HG03354 (cell line): ENCODE measurements at regions not wholly inside any gene's neighbourhood (a gene's known extent, or its start where the extent isn't known, plus 50 kb on each side); places are given as distances from the start of the nearest gene placed in this dataset.
"Not testable (repeated sequence)": the region's sequence is repeated elsewhere in the genome, so short reads cannot be mapped to it uniquely, and the experiment has no call there.

Source experiments
- ATAC-seq: cut with Tn5 transposase; IDR thresholded peaks from one replicate; pipeline ENCODE4 v1.9.1; 2021; ENCODE audit warnings: mild to moderate bottlenecking; ENCODE audit not compliant: unreplicated experiment, poor library complexity, severe bottlenecking

DNA sequence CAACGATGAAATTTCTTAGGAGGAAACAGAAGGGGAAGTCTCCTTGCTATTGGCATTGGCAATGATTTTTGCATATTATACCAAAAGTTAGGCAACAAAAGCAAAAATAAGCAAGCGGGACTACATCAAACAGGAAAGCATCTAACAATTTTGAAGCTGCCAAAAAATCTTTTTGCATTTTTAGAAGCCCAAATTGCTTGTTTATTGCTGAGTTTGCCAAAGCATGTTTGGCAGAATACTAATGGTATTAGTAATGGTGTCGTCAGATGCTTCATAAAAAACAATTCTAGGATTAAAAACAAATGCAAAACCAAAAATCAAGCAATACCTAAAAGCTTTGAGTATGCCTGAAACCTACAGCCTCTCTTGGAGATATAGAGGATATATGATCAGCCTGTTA lies 80.0 kb downstream of the GALR1 start:
- ATAC-seq = no peak

DNA sequence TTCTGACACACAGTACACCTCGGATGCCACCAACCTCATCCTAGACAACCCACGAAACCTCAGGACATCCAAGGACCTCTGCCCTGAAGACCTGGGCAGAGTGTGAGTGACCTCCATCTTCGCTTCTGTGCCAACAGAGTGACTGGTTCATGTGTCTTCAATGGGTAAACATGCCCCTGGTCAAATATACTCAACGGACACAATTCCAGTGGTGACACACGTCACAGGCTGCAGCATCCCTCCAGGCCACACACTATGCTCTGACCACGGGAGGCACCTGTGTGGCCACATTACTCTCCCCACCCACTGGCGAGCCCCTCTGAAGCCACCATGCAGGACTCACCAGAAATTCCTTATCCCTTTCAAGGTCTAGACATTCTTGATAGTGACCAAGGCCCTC lies 85.2 kb downstream of the GALR1 start:
- no peak for ATAC-seq

DNA sequence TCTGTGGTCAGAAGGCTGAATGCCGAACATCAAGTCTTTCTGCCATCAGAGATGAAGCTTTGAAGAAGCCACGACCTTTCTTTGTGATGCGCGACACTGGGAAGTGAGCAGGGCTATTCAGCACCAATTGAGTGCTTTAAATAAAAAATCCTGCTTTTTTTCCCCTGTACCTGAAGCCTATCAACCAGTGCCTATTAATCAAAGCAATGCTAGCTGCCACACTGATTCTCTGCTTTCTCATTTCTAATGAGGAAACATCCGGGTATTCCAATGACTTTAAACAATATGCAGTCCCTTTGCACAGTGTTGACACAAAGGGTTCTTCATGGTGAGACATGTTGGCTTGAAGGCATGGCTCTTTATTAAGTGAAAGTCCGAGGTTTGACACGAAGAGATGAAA lies 88.0 kb downstream of the GALR1 start:
- no peak for ATAC-seq

DNA sequence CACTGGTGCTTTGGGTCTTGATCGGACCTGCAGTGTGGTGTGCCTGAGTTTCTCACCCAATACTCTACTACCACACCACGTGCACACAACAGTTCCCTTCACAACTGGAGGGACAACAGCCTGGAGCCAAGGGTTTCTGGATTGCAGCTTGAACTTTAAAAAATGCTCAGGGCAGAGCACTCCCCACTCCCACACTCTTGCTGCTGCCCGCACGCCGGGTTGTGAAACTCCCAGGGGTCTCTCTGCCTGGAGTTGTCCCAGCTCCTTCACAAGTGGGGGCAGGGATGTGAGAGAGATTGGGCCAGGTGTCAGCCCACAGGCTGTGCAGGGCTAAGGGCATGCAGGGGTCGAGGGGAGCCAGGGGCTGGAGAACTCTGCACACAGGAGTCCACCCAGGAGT lies 89.4 kb downstream of the GALR1 start:
- ATAC-seq = no peak

DNA sequence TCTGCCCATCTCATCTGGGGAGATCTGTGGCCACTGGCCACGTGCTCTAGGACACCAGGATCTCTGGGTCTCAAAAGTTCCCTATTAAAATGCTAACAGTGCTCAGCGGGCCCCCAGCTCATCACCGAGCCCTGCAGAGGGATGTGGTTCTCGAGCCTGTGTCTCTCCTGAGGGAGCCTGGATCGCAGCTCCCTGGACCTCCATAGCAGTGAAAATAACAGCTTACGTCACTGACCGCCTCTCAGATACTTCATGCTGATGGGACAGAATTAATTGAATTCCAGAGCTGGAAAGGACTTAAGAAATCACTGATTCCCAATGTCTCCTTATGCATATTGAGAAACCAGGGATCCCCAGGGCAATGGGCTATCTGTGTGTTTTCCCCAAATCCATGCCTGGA lies 90.0 kb downstream of the GALR1 start:
- ATAC-seq = no peak

DNA sequence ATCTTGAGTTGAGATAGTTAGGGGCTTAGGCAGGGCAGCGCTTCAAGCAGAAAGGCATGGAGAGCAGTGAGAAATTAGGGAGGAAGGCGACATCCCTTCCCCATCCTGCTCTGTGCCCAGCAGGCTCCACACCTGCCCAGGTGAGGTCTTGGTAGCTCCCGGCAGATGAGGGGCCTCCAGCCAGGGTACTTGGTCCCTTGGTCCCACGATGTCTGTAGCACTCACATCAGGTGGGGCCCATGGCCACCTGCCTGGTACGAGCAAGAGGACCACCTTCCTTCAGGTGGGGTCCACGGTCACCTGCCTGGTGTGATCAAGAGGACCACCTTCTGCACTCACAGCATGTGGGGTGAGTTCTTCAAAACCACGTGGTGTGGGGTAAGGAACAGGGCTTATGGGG lies 91.2 kb downstream of the GALR1 start:
- ATAC-seq = no peak

DNA sequence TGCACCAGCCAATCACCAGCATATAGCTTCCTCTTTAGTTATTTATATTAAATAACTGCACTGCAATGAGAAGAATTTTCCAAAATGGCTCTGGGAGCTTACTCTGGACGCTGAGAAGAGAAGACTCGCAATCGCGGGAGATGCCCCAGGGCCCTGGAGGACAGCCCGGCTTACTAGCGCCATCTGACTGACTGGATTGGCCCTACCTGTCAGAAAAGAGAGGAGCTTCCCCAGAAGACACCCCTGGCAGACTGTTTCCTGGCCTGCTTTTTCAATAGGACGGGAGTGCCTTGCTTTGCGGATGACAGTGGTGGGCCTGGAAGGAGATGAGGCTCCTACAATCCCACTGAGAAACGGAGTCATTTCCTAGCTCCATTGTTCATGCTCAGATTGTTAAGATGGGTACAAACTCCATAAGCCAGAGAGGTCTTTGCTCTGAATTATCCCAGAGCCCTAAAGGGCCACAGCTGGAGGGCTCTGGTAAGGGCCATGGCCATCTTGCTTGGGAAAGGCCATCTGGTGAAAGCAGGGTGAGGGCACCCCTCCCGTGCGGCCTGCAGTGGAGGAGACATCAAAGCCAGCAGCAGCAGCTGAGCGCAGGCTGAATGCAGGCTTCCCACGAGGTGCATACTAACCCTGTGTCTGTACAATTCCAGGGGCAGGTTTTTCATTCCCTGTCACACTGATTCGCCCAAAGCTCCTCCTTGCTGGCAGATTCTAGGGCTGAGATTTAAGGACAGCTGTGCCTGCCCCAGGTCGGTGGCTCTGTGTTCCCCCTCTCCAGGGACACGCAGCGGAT lies 92.1 kb downstream of the GALR1 start:
- ATAC-seq = no peak

DNA sequence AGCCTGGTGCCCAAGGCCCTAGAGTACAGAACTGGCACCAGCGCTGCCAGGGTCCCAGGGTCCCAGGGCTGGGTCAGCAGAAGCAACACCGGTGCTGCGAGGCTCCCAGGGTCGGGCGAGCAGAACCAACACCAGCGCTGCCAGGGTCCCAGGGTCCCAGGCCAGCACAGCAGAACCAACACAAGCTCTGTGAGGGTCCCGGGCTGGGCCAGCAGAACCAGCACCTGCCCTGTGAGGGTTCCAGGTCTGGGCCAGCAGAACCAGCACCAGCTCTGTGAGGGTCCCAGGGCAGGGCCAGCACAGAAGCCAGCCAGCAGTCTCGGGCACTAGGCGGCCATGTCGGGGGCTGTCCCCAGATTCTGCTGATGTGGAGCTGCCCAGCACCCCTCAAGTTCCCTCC lies 93.1 kb downstream of the GALR1 start:
- ATAC-seq = no peak

DNA sequence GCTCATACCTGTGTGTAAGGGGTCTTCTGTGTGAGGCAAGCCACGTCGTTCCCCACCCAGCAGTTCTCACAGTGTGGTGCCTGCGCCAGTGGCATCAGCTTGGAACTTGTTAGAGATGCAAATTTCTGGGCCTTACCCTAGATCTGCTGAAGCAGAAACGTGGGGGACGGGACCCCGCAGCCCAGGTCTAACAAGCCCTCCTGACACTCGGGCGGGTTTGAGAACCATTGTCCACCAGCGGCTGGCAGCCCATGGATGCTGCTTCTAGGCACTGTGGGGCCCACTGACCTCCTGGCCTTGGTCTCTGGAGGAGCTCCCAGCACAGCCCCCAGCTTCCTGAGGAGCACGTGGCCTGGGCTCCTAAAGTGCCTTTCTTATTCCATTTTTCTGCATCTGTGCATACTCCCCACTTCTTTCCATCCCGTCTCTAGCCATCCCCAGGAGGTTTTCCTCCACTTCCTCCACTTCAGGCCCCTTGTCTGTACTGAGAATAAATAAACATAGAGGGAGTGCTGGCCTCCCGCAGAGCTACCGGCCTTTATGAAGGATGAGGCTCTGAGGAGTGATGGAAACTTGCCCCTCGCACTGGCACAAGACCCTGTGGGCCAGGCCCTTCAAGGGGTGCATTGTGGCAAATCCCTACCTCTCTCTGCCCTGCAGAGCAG lies 94.3 kb downstream of the GALR1 start:
- ATAC-seq = no peak

DNA sequence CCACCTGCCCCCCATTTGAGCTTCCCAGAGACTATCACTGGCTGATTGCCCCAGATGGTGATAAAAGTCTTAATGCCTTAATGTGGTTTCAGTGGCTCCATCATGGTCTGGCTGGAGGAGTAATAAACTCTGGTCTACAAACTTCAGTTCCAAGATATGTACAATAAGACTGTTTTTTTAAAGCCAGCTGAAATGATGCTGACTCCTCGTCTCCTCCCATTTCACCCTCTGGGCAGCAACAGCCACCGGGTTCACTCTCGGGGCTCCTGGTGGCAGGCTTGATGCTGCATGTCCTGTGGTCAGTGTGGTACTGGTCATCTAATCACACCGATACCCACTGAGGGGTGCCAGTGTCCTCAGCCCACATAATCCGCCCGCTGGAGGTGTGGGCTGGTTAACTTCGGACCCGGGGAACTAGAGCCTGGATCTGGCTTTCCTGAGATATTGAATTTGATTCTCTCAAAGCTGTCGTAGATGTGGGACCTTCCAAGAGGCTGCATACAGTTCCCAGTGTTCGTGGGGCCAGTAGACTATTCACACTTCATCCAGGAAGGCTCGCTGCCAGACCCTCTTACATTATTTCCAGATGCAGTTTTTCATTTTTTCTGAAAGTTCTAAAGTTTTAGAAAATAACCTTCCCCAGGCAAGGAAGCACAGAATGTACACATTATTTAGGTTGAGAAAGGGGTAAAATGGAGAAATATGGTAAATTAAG lies 95.3 kb downstream of the GALR1 start:
- no peak for ATAC-seq

DNA sequence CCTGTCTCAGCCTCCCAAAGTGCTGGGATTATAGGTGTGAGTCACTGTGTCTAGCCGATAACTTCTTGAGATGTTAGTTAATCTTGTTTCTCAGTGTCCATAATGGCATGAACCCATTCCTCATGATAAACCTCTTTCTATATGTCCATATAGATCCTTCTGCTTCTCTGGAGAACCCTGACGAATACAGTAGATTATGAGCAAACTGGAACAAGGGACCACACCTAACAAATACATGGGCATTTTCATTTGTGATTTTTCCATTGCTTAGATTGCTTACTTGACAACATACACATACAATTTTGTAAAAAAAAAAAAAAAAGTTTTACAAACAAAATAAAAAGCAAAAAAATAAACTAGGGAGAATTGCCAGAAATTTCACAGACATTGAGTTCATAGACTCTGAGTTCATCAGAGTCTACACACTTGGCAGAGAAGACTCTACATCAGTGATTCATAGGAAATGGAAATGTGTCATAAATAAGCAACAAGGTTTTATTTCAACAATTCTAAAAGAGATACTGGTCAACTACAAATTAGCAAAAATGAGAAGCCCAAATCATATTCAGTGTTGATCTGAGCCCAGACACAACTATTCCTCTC lies 96.7 kb downstream of the GALR1 start:
- no peak for ATAC-seq

DNA sequence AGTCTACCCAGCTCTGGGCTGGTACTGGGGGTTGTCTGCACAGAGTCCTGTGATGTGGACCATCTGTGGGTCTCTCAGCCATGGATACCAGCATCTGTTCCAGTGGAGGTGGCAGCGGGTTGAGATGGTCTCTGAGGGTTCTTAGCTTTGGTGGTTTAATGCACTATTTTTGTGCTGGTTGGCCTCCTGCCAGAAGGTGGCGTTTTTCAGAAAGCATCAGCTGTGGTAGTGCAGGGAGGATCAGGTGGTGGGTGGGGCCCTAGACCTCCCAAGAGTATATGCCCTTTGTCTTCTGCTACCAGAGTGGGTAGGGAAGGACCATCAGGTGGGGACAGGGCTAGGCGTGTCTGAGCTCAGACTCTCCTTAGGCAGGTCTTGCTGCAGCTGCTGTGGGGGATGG lies 103.7 kb downstream of the GALR1 start:
- not testable (repeated sequence) for ATAC-seq

DNA sequence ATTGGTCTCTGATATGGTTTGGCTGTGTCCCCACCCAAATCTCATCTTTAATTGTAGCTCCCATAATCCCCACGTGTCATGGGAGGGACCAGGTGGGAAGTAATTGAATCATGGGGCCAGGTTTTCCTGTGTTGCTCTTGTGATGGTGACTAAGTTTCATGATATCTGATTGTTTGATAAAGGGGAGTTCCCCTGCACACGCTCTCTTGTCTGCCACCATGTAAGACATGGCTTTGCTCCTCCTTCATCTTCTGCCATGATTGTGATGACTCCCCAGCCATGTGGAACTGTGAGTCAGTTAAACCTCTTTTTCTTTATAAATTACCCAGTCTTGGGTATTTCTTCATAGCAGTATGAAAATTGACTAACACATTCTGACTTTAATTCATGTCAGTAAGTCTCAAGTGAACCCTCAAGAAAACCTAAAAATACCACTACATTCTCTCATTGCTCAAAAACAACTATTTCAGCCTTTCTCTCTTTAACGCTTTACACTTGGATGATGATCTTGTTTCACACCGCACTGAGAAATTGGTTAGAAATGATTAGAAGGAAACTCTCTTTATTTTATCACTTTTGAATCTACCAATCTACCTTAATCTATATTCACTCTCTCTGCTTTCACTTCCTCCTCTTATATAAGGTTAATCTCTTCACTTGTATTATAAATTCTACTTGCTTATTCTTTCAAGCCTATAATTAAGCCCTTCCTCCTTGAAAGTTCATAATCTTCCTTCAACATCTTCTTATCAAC lies 110.1 kb downstream of the GALR1 start:
- peak; percentile 12 for ATAC-seq

DNA sequence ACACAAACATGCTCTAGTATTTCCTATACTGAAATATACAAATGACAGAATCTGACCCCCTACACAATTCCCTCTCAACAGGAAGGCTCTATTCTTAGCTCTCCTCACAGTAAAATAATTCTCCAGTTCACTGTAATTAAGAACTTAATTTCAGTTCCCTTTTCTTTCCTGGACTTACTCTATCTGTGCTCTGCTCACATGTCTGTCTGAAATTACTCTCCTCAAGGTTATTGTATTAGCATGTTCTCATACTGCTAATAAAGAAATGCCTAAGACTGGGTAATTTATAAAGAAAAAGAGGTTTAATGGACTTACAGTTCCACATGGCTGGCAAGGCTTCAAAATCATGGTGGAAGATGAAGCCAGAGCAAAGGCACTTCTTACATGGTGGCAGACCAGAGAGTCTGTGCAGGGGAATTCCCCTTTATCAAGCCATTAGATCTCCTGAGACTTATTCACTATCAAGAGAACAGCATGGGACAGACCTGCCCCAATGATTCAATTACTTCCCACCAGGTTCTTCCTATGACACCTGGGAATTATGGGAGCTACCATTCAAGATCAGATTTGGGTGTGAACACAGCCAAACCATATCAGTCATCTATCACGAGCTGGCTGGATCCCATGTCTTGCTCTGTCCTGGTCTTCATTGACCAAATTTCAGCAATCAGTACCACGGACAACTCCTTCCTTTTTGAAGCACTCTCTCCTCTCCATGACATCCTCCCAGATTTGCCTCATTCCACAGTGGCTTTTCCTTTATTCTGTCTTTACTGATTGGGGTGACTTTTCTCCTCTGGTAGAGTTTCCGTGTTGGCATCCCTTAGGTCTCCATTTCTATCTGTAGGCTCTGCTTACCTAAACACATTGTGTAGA lies 110.9 kb downstream of the GALR1 start:
- peak; percentile 60 for ATAC-seq

DNA sequence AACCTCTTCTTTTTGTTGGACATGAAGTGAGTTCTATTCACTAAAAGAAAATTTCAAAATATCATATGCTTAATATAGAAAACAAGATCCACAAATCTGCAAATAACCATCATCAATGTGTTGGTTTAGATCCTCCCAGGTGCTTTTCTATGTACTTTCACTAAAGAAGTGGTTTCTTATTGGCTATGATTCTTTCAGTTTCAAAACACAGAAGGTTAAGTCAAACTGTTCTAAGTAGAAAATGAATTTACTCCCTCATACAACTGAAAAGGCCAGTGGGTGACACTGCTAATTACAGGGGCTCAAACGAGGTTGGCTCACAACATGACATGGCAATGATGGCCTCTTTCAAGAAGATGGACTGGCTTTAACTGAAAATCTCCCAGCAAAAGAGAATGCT lies 111.7 kb downstream of the GALR1 start:
- no peak for ATAC-seq

DNA sequence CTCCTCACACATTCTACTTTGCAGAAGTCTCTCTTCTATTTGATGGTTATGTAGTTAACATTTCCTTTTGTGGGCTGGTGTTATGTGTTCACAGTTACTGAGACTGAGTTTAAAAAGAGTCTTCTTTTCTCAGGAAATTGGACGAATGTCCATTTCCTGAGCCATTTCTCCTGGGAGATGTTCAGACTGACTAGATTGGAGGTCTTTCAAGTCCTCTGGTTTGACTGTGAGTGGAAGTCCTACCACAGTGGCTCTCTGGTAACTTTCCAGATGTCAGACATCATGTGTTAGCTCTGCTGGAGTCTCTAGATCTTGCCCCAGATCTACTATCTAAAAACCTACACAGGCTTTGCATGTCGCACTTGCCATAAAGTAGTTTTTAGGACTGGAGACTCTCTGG lies 116.0 kb downstream of the GALR1 start:
- no peak for ATAC-seq

DNA sequence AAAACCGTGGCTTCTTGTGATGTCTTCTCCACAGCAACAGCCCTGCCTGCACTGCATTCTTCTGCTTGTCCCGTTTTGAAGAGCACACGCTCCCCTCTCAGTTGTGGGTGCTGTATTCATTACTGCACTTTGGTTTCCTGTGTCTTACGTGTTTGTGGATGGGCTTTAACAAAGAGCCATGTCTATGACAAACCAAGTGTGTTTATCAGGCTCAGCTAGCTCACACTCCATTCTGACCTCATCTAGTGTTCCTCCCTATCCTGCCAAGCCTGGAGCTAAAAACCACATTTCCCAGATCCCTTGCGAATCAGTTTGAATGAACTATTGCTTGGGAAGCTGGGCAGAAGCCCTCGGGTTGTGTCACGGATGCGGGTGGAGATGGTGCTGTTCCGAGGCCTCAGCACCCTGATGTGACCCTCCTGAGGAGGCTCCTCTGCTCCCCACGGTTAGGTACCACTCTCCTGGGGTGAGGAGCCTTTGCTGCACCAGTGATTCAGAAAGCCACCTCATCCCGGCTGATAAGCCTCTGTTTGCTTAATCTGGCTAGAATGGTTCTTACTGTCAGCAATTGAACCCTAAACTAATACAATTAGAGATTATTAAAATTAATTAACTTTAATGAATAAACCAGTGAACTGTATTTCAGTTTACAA lies 116.5 kb downstream of the GALR1 start:
- no peak for ATAC-seq
